IMR-90 (cell line): ENCODE measurements at regions not wholly inside any gene's neighbourhood (a gene's known extent, or its start where the extent isn't known, plus 50 kb on each side); places are given as distances from the start of the nearest gene placed in this dataset.
A peak's percentile ranks its signal among the peaks of the same experiment; 100 is the strongest.

Experiments
- ATAC-seq: fragments of 200-7000 bp; cut with Tn5 transposase; 2 replicates; pipeline ENCODE4 v1.9.1; 2020; ENCODE audit warnings: low read depth, mild to moderate bottlenecking, moderate library complexity
- BruUV-seq: library from RNA; stranded (reverse); fragments of 400-500 nt; replicated peaks from 2 replicates; lab custom pipeline; 2021; lab: Mats Ljungman, UMichigan
- CTCF ChIA-PET: fragments of 300-600 bp; formaldehyde crosslinking; extraction: SDS; loops from one replicate; lab custom pipeline; 2021; ENCODE audit warnings: antibody characterized with exemption; lab: Yijun Ruan, JAX
- POLR2A ChIA-PET: fragments of 300-600 bp; sonication (Branson Sonifier 250); formaldehyde crosslinking; loops from one replicate; lab custom pipeline; 2022; ENCODE audit warnings: antibody characterized with exemption; ENCODE audit not compliant: unreplicated experiment; lab: Charles Lee
- DNase-seq: peaks from one replicate; pipeline ENCODE4 v3.0.0; 2013
- H2AFZ ChIP-seq: replicated peaks from 2 replicates; pipeline ENCODE3; 2013; ENCODE audit warnings: low read length, mild to moderate bottlenecking; ENCODE audit not compliant: poor library complexity
- H2AK5ac ChIP-seq: 2 replicates; pipeline ENCODE4 v1.6.1; 2013; ENCODE audit warnings: low read depth, low read length, inconsistent platforms
- H2AK9ac ChIP-seq: replicated peaks from 2 replicates; pipeline ENCODE3; 2013; ENCODE audit warnings: mild to moderate bottlenecking, low read depth, low read length, moderate library complexity; ENCODE audit not compliant: poor library complexity
- H2BK120ac ChIP-seq: 2 replicates; pipeline ENCODE4 v1.6.1; 2013; ENCODE audit warnings: low read depth, low read length, inconsistent platforms
- H2BK15ac ChIP-seq: 3 replicates; pipeline ENCODE4 v1.6.1; 2013; ENCODE audit warnings: low read depth, low read length, inconsistent platforms
- H2BK20ac ChIP-seq: 2 replicates; pipeline ENCODE4 v1.6.1; 2013; ENCODE audit warnings: low read depth, mild to moderate bottlenecking, inconsistent platforms, low read length, moderate library complexity
- H2BK5ac ChIP-seq: 2 replicates; pipeline ENCODE4 v1.6.1; 2013; ENCODE audit warnings: mild to moderate bottlenecking, low read depth, low read length, inconsistent platforms; ENCODE audit not compliant: poor library complexity, severe bottlenecking
- H3K14ac ChIP-seq: replicated peaks from 2 replicates; pipeline ENCODE4 v1.6.1; 2013; ENCODE audit warnings: low read depth, low read length, inconsistent platforms
- H3K18ac ChIP-seq: 2 replicates; pipeline ENCODE4 v1.6.1; 2013; ENCODE audit warnings: low read depth, low read length, control low read depth
- H3K23ac ChIP-seq: 2 replicates; pipeline ENCODE4 v1.6.1; 2013; ENCODE audit warnings: low read depth, low read length, inconsistent platforms
- H3K27ac ChIP-seq: 2 replicates; pipeline ENCODE4 v1.5.1; 2013; ENCODE audit warnings: mild to moderate bottlenecking, control low read depth, low read length; ENCODE audit not compliant: insufficient read depth
- H3K27me3 ChIP-seq: 2 replicates; pipeline ENCODE4 v1.6.1; 2013; ENCODE audit warnings: low read length; ENCODE audit not compliant: control insufficient read depth, insufficient read depth
- H3K36me3 ChIP-seq: 2 replicates; pipeline ENCODE4 v1.6.1; 2013; ENCODE audit warnings: low read length, mixed read lengths; ENCODE audit not compliant: control insufficient read depth, insufficient read depth
- H3K4ac ChIP-seq: 2 replicates; pipeline ENCODE4 v1.6.1; 2013; ENCODE audit warnings: low read depth, low read length, inconsistent platforms
- H3K4me1 ChIP-seq: 2 replicates; pipeline ENCODE4 v1.6.1; 2013; ENCODE audit warnings: low read length, mixed read lengths; ENCODE audit not compliant: control insufficient read depth, insufficient read depth
- H3K4me2 ChIP-seq: 2 replicates; pipeline ENCODE4 v1.6.1; 2013; ENCODE audit warnings: low read depth, mild to moderate bottlenecking, control low read depth, low read length, moderate library complexity
- H3K4me3 ChIP-seq: 2 replicates; pipeline ENCODE4 v1.5.1; 2013; ENCODE audit warnings: low read depth, mild to moderate bottlenecking, control low read depth, low read length, moderate library complexity; ENCODE audit not compliant: insufficient read depth
- H3K56ac ChIP-seq: 2 replicates; pipeline ENCODE4 v1.6.1; 2013; ENCODE audit warnings: low read length, inconsistent platforms; ENCODE audit not compliant: insufficient read depth; ENCODE audit errors: extremely low read depth
- H3K79me1 ChIP-seq, 2 experiments: 2 replicates each; pipeline ENCODE4 v1.6.1; 2013; ENCODE audit warnings: low read length in 2 of 2, inconsistent platforms in 1 of 2, low read depth in 1 of 2
- H3K9ac ChIP-seq: 2 replicates; pipeline ENCODE4 v1.6.1; 2013; ENCODE audit warnings: low read depth, low read length, control low read depth
- H3K9me1 ChIP-seq: 2 replicates; pipeline ENCODE4 v1.6.1; 2013; ENCODE audit warnings: low read length, inconsistent platforms; ENCODE audit not compliant: insufficient read depth
- H3K9me3 ChIP-seq: 2 replicates; pipeline ENCODE4 v1.6.1; 2013; ENCODE audit warnings: low read length; ENCODE audit not compliant: control insufficient read depth, insufficient read depth
- H4K20me1 ChIP-seq: 2 replicates; pipeline ENCODE4 v1.6.1; 2013; ENCODE audit warnings: low read length, inconsistent platforms; ENCODE audit not compliant: insufficient read depth
- H4K5ac ChIP-seq: 2 replicates; pipeline ENCODE4 v1.6.1; 2013; ENCODE audit warnings: mild to moderate bottlenecking, low read depth, low read length, control low read depth
- H4K8ac ChIP-seq, 2 experiments: 2 replicates each; pipeline ENCODE4 v1.6.1; 2013; ENCODE audit warnings: low read depth in 2 of 2, low read length in 2 of 2, control low read depth in 1 of 2, inconsistent platforms in 1 of 2
- H4K91ac ChIP-seq: 2 replicates; pipeline ENCODE4 v1.6.1; 2013; ENCODE audit warnings: low read depth, low read length, inconsistent platforms; ENCODE audit not compliant: insufficient read depth
- BHLHE40 ChIP-seq: fragments of 150-350 bp; IDR thresholded peaks from 2 replicates; pipeline ENCODE4 v1.6.1; 2016; ENCODE audit warnings: mild to moderate bottlenecking, low read depth, low read length
- CEBPB ChIP-seq: IDR thresholded peaks from 2 replicates; pipeline ENCODE4 v1.6.1; 2012; ENCODE audit warnings: low read depth, low read length, improper control_type of control experiment
- FOS ChIP-seq: fragments of 150-350 bp; IDR thresholded peaks from 2 replicates; pipeline ENCODE4 v1.6.1; 2016; ENCODE audit warnings: low read depth, low read length
- MAZ ChIP-seq: IDR thresholded peaks from 2 replicates; pipeline ENCODE4 v1.6.1; 2012; ENCODE audit warnings: low read depth, mild to moderate bottlenecking, low read length, improper control_type of control experiment, moderate library complexity, borderline replicate concordance
- MXI1 ChIP-seq: IDR thresholded peaks from 2 replicates; pipeline ENCODE4 v1.6.1; 2012; ENCODE audit warnings: low read depth, mild to moderate bottlenecking, low read length, moderate library complexity, borderline replicate concordance
- POLR2A ChIP-seq: IDR thresholded peaks from 2 replicates; pipeline ENCODE4 v1.6.1; 2012; ENCODE audit warnings: mild to moderate bottlenecking, low read depth, low read length
- WGBS, 2 experiments: methylation state at CpG; one replicate each; pipeline versions ENCODE4 v1.1.5 to v1.1.7; 2013; ENCODE audit warnings: missing lambda C conversion rate in 2 of 2; ENCODE audit not compliant: insufficient read length in 1 of 2; ENCODE audit errors: extremely low coverage in 2 of 2; 5-methylcytosine and 5-hydroxymethylcytosine counted together
- dilution Hi-C: fragments of 300-500 bp; cut with HindIII; formaldehyde crosslinking; loops from one replicate; pipeline ENCODE4 v1.14.3; 2018; ENCODE audit warnings: low sequenced_read_pairs; ENCODE audit not compliant: unreplicated experiment
- in situ Hi-C: fragments of 300-500 bp; cut with MboI; formaldehyde crosslinking; loops from 3 replicates; pipeline ENCODE4 v1.14.3; 2019; ENCODE audit warnings: low sequenced_read_pairs, inconsistent platforms, mixed read lengths
- intact Hi-C: fragments of 100-400 bp; cut with micrococcal nuclease; formaldehyde crosslinking; loops from 2 replicates; pipeline ENCODE4 v1.10.0; 2022

GRCh38 chr3:159626598-159626997, 362.0 kb upstream of the IL12A start:
- DNase-seq = no peak
- H3K4ac ChIP-seq = peak overlapping the region; percentile 56; the same call in 1 of the 2 replicates
- ChIA-PET CTCF (interaction anchor here (0.7 kb wide), 1 partner anchor 178 kb away, joined by 3 read pairs; no protein-coding TSS in a partner anchor), POLR2A (no interaction called here)
- in situ Hi-C loops (no loop called here), dilution Hi-C loops (no loop called here), intact Hi-C loops (no loop called here)
- H3K4me3 ChIP-seq = no peak overlapping the region
- H3K36me3 ChIP-seq = no peaks in the 10 kb centered on the region
- H2BK20ac ChIP-seq = no peak overlapping the region
- H2BK15ac ChIP-seq = no peak overlapping the region
- no peak overlapping the region for H2AFZ ChIP-seq
- no peaks in the 10 kb centered on the region; a peak in 1 of 4 replicates for H3K79me1 ChIP-seq
- no peak overlapping the region for H3K18ac ChIP-seq
- H4K5ac ChIP-seq = no peak overlapping the region
- H3K4me2 ChIP-seq = no peak overlapping the region
- no peaks in the 10 kb centered on the region for H4K20me1 ChIP-seq
- no peak overlapping the region for H2BK120ac ChIP-seq
- H3K9me3 ChIP-seq = no peaks in the 10 kb centered on the region
- no peak overlapping the region for H2AK5ac ChIP-seq
- H3K27ac ChIP-seq = no peak overlapping the region
- no TSS peak for BruUV-seq
- no CpG with 5 or more reads among the region's 1 CpG for WGBS, 2 experiments
- H3K23ac ChIP-seq = no peak overlapping the region
- peaks cover 8% of the 10 kb centered on the region for H3K9me1 ChIP-seq
- H3K4me1 ChIP-seq = peaks cover 4% of the 10 kb centered on the region
- no peak overlapping the region for H2BK5ac ChIP-seq
- H3K56ac ChIP-seq = no peak overlapping the region
- no peak overlapping the region for H2AK9ac ChIP-seq
- TF ChIP-seq MXI1 (no peak), MAZ (no peak), FOS (no peak), CEBPB (no peak), POLR2A (no peak), BHLHE40 (no peak)
- no peak overlapping the region for H3K9ac ChIP-seq
- no peak overlapping the region for H3K14ac ChIP-seq
- H3K27me3 ChIP-seq = no peaks in the 10 kb centered on the region
- H4K91ac ChIP-seq = no peak overlapping the region
- no peak overlapping the region for H4K8ac ChIP-seq
- ATAC-seq = no peak
